Activated T-helper 17 cell treated with anti-CD3 and anti-CD28 coated beads, Interleukin-2, amount 50 U/mL, for 72 hours (primary cell): ENCODE measurements at regions not wholly inside any gene's neighbourhood (a gene's known extent, or its start where the extent isn't known, plus 50 kb on each side); places are given as distances from the start of the nearest gene placed in this dataset.

Source experiments
- ATAC-seq: fragments of 150-1000 bp; cut with Tn5 transposase; replicated peaks from 2 replicates; pipeline ENCODE4 v1.10.0; 2021; ENCODE audit warnings: mild to moderate bottlenecking, moderate library complexity
- H3K27ac Mint-ChIP-seq: one replicate; pipeline ENCODE4 v1.8.0; 2022; ENCODE audit warnings: mixed read lengths
- H3K27me3 Mint-ChIP-seq: one replicate; pipeline ENCODE4 v1.8.0; 2022; ENCODE audit warnings: mixed read lengths
- H3K36me3 Mint-ChIP-seq: one replicate; pipeline ENCODE4 v1.8.0; 2022; ENCODE audit warnings: low read depth, mild to moderate bottlenecking, mixed read lengths
- H3K4me1 Mint-ChIP-seq: one replicate; pipeline ENCODE4 v1.8.0; 2022; ENCODE audit warnings: mixed read lengths
- H3K4me3 Mint-ChIP-seq: one replicate; pipeline ENCODE4 v1.8.0; 2022; ENCODE audit warnings: mild to moderate bottlenecking, mixed read lengths
- H3K9me3 Mint-ChIP-seq: one replicate; pipeline ENCODE4 v1.8.0; 2022; ENCODE audit warnings: mixed read lengths

DNA sequence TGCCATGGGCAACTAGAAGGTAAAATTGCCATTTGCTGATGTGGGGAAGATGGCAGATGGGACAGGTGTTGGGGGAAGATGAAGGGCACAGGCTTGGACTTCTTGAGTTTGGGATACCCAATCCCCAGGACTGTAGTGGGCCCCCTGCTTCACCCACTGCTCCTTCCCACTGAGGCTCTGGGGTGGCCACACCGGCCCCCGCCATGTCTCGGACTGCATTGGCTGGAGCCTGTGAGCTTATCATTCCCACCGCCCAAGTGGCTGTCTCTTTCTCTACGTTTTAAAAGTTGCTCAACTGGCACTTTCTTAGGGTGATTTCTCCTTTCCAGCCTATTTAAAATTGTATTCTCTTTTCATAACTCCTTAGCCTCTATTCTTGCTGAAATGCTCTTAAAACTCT is 730.0 kb upstream of the ADAMTS16 start:
- Mint-ChIP-seq H3K4me1 (no peaks in the 10 kb centered on the region), H3K9me3 (peaks cover 20% of the 10 kb centered on the region), H3K27ac (no peak overlapping the region), H3K36me3 (no peaks in the 10 kb centered on the region), H3K27me3 (no peaks in the 10 kb centered on the region), H3K4me3 (no peak overlapping the region)
- no peak for ATAC-seq

DNA sequence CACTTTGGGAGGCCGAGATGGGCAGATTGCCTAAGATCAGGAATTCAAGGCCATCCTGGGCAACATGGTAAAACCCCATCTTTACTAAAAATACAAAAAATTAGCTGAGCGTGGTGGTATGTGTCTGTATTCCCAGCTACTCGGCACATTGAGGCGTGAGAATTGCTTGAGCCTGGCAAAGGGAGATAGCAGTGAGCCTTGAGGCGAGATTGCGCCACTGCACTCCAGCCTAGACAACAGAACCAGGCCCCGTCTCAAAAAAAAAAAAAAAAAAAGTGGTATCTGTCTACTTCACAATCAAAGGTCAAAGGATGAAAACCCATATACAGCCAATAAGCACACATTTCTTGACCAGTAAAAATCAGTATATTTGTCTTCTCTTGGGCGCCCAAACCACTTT is 728.5 kb upstream of the ADAMTS16 start:
- Mint-ChIP-seq H3K4me3 (no peak overlapping the region), H3K36me3 (no peaks in the 10 kb centered on the region), H3K9me3 (peaks cover 15% of the 10 kb centered on the region), H3K27me3 (no peaks in the 10 kb centered on the region), H3K4me1 (no peaks in the 10 kb centered on the region), H3K27ac (no peak overlapping the region)
- no peak for ATAC-seq

DNA sequence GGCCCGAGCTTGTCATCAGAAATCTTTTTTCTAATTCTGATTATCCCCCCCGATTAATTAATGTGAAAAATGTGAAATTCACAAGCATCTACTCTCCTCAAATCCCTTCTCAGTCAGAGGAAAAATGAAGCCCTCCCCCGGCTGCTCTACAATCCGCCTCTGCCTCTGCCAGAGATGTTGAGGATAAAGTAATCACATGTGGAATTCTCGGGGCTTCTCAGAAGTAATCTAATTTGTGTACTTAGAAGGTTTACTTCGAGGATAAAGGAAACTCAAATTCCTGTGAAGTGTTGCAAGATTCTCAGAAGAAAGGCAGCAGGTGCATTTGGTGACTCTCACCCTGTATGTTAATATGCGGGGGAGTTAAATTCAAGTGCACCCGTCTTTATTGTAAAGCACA is 726.1 kb upstream of the ADAMTS16 start:
- Mint-ChIP-seq H3K9me3 (peaks cover 17% of the 10 kb centered on the region), H3K4me1 (no peaks in the 10 kb centered on the region), H3K4me3 (no peak overlapping the region), H3K36me3 (no peaks in the 10 kb centered on the region), H3K27ac (no peak overlapping the region), H3K27me3 (no peaks in the 10 kb centered on the region)
- no peak for ATAC-seq

DNA sequence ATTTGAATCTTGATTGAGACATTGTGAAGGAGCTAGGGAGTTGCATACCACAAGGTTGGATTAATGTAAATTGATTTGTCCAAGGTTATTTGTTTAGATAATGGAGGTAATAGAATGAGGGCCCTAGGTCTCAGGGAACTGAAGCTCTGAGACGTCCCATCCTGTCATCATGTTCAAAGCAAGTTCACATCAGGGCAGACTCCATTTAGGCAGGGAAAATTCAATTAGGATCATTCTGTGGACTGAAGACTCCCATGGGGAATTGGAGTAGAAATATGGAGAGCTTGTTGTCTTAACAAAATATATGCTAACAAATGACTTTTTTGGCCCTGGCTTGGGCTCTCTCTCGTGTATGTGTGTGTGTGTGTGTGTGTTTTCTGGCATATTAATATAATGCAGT is 722.0 kb upstream of the ADAMTS16 start:
- Mint-ChIP-seq H3K4me3 (no peak overlapping the region), H3K36me3 (no peaks in the 10 kb centered on the region), H3K27ac (no peak overlapping the region), H3K27me3 (no peaks in the 10 kb centered on the region), H3K9me3 (peaks cover 24% of the 10 kb centered on the region), H3K4me1 (no peaks in the 10 kb centered on the region)
- no peak for ATAC-seq

DNA sequence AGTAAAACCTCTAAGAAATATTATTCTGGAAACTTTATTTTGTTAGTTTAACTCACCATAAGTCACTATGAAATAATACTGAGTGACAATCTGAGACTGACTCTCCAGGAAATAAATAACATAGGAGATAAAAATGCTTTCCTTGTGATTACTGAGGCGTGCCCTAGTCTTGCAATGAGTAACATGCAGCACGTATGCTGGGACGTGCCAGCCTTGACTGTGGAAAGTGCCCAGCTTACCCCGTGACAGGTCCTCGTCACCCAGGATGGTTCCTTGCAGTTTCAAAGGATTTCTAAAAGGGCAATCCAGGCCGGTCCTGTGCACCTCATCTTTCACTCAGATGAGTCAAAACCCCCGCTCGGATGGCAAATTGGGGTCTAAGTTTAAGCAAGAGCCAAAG is 720.8 kb upstream of the ADAMTS16 start:
- Mint-ChIP-seq H3K27me3 (no peaks in the 10 kb centered on the region), H3K9me3 (peaks cover 23% of the 10 kb centered on the region), H3K4me3 (no peak overlapping the region), H3K27ac (no peak overlapping the region), H3K36me3 (no peaks in the 10 kb centered on the region), H3K4me1 (no peaks in the 10 kb centered on the region)
- ATAC-seq, result no peak

DNA sequence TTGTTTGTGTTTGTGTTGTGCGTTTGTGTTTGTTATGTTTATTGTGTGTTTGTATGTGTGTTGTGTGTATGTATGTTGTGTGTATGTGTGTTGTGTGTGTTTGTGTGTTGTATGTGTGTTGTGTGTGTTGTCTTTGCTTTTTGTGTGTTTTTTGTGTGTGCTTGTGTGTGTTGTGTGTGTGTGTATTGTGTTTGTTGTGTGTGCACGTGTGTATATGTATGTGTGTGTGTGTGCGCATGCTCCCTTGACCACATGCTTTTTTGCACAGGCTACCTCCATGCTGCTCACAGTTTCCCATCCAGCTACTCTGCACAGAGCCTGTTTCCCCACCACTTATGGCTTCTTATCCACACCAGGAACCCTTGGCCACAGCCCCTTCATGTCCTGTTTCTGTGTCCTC is 720.0 kb upstream of the ADAMTS16 start:
- no peaks in the 10 kb centered on the region for H3K27me3 Mint-ChIP-seq
- no peak overlapping the region for H3K27ac Mint-ChIP-seq
- H3K4me1 Mint-ChIP-seq, result no peaks in the 10 kb centered on the region
- H3K4me3 Mint-ChIP-seq, result no peak overlapping the region
- no peaks in the 10 kb centered on the region for H3K36me3 Mint-ChIP-seq
- ATAC-seq, result no peak
- H3K9me3 Mint-ChIP-seq, result peaks cover 21% of the 10 kb centered on the region

DNA sequence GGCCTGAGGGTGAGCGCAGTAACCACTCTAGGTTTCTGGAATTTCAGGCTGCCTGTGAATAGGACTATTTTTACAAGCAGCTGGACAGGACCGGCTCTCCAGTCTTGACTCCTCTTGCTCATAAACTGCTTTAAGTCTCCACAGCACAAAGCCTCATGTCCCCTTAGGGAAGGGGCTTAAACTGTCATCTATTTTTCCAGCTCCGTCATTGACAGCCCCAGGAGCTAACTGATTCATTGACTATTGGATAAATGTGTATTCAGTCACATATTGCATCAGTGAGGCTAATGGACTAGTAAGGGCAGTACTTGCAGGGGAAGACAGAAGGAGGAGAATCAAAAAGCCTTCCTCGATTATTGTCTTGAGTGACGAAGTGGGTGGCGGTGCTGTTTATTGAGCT is 719.4 kb upstream of the ADAMTS16 start:
- no peak for ATAC-seq
- no peak overlapping the region for H3K27ac Mint-ChIP-seq
- H3K36me3 Mint-ChIP-seq, result no peaks in the 10 kb centered on the region
- peaks cover 19% of the 10 kb centered on the region for H3K9me3 Mint-ChIP-seq
- no peaks in the 10 kb centered on the region for H3K27me3 Mint-ChIP-seq
- H3K4me1 Mint-ChIP-seq, result no peaks in the 10 kb centered on the region
- H3K4me3 Mint-ChIP-seq, result no peak overlapping the region

DNA sequence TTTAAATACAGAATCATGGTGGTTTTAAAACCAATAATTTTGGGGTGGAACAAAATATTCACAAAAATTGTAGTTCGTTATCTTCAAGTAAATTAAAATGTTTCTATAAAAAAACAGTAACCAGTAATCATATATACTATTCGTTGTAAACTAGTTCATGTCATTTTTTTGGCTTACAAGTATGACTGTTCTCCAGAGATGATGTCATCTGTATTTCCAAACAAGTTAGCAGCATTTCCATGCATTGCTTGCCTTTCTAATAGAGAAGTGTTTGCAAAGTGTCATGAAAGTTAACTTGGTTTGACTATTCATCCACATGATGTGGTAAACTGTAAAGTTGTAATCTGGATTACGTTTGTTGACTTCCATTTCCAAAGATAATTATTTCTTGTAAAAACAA is 717.9 kb upstream of the ADAMTS16 start:
- no peak overlapping the region for H3K4me3 Mint-ChIP-seq
- H3K4me1 Mint-ChIP-seq, result no peaks in the 10 kb centered on the region
- H3K27ac Mint-ChIP-seq, result no peak overlapping the region
- no peak for ATAC-seq
- peaks cover 22% of the 10 kb centered on the region for H3K9me3 Mint-ChIP-seq
- no peaks in the 10 kb centered on the region for H3K36me3 Mint-ChIP-seq
- H3K27me3 Mint-ChIP-seq, result no peaks in the 10 kb centered on the region

DNA sequence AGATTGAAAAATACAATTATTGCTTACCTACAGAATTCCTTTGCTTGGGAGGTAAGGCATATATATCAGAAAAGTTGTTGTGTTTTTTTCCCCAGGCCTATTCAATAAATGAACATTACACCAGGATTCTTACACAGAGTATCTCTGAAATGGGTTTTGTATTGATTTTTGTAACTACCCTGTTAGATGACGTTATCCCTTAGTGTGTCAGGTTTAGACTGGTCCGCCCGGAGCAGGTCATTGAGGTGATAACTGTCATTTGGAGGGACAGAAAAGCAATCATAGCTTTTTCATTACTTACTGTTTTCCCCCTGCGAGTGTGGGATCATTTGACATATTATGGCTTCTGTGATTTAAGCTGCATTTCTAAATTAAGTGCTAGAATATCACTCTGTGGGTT is 715.2 kb upstream of the ADAMTS16 start:
- no peak overlapping the region for H3K27ac Mint-ChIP-seq
- peaks cover 25% of the 10 kb centered on the region for H3K9me3 Mint-ChIP-seq
- H3K27me3 Mint-ChIP-seq, result no peaks in the 10 kb centered on the region
- H3K4me3 Mint-ChIP-seq, result no peak overlapping the region
- ATAC-seq, result no peak
- no peaks in the 10 kb centered on the region for H3K36me3 Mint-ChIP-seq
- no peaks in the 10 kb centered on the region for H3K4me1 Mint-ChIP-seq

DNA sequence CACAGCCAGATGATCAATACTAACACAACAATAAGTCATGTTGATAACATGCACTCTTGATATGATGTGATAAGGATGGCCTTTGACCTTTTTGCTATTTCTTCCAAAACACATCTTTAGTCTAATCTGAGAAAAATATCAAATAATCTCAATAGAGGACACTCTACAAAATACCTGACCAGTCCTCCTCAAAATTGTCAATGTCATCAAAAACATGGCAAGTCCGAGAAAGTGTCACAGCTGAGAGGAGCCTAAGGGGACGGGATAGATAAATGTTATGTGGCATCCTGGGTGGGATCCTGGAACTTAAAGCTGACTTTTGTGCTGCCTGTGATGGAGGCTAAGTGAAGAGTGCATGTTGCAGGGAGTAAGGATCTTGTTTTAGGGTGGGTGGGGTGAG is 699.6 kb upstream of the ADAMTS16 start:
- Mint-ChIP-seq H3K27me3 (no peaks in the 10 kb centered on the region), H3K27ac (no peak overlapping the region), H3K4me3 (no peak overlapping the region), H3K9me3 (peaks cover 39% of the 10 kb centered on the region), H3K36me3 (no peaks in the 10 kb centered on the region), H3K4me1 (no peaks in the 10 kb centered on the region)
- ATAC-seq, result no peak

DNA sequence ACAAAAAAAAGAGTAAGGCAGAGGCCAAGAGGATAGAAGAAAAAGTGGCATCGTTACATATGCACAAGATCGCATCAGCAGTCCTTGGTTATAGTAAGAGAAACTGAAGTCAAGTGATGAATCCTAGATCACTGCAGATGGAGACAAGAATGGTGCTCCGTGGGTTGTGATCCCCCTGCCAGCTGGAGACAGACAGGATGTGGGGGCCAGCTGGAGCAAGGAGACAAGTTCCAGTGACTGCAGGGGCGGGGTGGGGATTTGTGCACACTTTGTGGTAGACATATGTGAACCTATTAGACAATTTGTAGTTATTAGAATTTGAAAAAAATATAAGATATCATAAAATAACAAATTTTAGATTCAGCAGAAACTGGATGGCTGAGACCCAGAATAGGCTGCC is 697.9 kb upstream of the ADAMTS16 start:
- no peak for ATAC-seq
- no peak overlapping the region for H3K27ac Mint-ChIP-seq
- peaks cover 47% of the 10 kb centered on the region for H3K9me3 Mint-ChIP-seq
- H3K4me3 Mint-ChIP-seq, result no peak overlapping the region
- no peaks in the 10 kb centered on the region for H3K36me3 Mint-ChIP-seq
- H3K4me1 Mint-ChIP-seq, result no peaks in the 10 kb centered on the region
- no peaks in the 10 kb centered on the region for H3K27me3 Mint-ChIP-seq

DNA sequence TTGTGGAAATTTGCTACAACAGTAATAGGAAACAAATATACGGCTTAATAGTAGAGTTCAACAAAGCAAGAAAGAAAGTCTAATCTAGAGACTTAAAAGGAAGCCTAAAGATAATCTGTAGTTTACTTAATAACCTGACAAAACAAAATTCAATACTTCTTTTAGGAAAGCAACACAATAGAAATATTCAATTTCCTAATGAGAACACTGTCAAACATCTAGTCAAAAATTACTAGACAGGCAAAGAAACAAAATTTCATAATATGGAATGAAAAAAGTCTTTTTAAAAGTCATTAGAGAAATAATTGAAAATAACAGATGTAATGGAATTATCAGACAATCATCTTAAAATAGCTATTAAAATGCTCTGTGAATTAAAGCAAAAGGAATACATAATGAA is 692.5 kb upstream of the ADAMTS16 start:
- H3K9me3 Mint-ChIP-seq, result peaks cover 25% of the 10 kb centered on the region
- H3K4me1 Mint-ChIP-seq, result no peaks in the 10 kb centered on the region
- H3K36me3 Mint-ChIP-seq, result no peaks in the 10 kb centered on the region
- no peak overlapping the region for H3K27ac Mint-ChIP-seq
- ATAC-seq, result no peak
- no peaks in the 10 kb centered on the region for H3K27me3 Mint-ChIP-seq
- H3K4me3 Mint-ChIP-seq, result no peak overlapping the region

DNA sequence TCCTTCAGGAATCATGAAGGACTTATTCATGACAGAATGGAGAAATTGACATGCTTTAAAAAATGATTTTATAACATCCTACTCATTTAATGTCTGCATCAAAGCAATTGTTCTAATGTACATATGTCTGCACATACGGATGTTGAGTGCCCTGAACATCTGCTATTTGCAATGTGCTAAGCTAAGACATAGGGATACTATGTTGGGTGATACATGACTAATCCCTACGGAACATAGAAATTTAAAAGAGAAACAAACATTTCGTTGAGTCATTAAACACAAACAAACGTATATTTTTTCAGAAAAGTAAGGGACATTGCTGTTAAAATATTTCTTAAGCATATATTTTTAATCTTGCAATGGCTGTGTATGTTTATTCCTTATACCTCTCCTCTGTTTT is 686.5 kb upstream of the ADAMTS16 start:
- no peak for ATAC-seq
- Mint-ChIP-seq H3K27ac (no peak overlapping the region), H3K9me3 (peaks cover 12% of the 10 kb centered on the region), H3K36me3 (no peaks in the 10 kb centered on the region), H3K27me3 (no peaks in the 10 kb centered on the region), H3K4me3 (no peak overlapping the region), H3K4me1 (no peaks in the 10 kb centered on the region)

DNA sequence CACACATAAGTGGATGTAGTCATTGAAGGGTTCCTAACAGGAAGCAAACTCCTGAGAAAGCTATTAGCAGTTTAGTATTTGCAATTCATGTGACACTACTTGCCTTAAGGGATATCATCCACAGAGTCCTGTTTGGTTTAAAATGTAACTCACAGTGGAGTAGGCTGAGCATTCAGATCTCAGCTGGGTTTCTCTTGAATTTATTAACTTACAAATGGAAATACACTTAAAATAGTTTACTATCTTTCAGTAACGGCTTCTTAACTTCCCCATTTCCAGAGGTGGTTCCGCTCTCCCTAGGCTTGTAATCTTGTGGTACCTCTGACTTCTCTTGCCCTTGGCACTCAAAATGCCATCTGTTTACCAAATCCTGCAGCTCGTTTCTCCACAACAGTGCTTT is 660.7 kb upstream of the ADAMTS16 start:
- Mint-ChIP-seq H3K27ac (no peak overlapping the region), H3K9me3 (peaks cover 14% of the 10 kb centered on the region), H3K36me3 (no peaks in the 10 kb centered on the region), H3K4me3 (no peak overlapping the region), H3K4me1 (no peaks in the 10 kb centered on the region), H3K27me3 (no peaks in the 10 kb centered on the region)
- ATAC-seq, result no peak

DNA sequence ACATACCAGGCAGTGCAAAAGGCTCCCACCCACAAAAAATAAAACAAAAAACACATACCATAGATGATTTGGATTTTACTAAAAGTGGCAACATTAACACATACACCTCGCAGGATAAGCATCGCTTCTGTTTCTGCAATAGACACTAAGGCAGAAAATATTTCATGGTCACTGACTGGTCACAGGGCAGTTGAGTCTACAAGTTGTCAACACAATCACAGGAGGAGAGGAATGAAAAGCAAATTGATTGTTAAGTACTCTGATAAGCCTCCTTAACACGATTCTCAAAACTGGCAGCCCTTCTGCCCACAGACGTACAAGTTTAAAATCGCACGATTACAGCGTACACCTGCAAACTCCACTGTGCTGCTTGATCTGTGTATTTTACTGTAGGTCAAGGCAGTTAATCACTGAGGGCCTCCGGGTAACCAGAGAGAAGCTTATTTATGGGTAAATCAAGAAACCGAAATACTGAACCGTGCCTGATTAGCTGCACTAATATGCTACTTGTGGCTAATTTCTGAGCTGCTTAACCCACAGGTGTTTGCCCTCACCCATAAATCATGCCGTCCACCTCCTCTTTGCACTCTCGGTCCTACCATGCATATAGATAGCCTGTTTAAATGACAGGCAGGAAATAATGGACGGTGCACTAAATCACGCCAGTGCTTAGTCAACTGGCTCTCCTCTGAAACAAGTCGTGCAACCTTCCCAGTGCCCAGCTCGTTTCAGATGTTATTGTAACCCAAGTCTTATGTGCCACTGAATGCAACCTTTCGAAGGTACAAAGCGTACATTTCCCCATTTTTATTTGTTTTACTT is 659.4 kb upstream of the ADAMTS16 start:
- Mint-ChIP-seq H3K27me3 (no peaks in the 10 kb centered on the region), H3K9me3 (peaks cover 9% of the 10 kb centered on the region), H3K36me3 (no peaks in the 10 kb centered on the region), H3K27ac (no peak overlapping the region), H3K4me3 (no peak overlapping the region), H3K4me1 (no peaks in the 10 kb centered on the region)
- no peak for ATAC-seq

DNA sequence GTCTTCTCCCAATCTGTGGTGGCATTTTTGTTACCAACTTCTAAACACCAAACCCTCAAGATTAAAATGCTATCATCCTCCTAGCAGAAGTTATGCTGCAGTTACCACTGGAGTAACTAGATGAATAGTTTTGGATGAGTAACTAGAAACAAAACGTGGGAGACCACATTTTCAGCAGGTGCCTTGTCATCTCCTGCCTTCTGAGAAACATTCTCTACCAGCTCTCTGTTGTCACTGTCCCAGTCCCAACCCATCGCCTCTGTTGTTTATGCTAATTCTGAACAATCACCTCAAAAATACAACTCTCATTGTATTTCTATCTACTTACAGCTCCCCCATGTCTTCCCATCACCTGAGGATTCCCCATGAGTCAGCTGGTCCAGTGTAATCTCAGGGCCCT is 652.5 kb upstream of the ADAMTS16 start:
- no peak overlapping the region for H3K27ac Mint-ChIP-seq
- peaks cover 11% of the 10 kb centered on the region for H3K9me3 Mint-ChIP-seq
- H3K4me3 Mint-ChIP-seq, result no peak overlapping the region
- H3K36me3 Mint-ChIP-seq, result no peaks in the 10 kb centered on the region
- H3K27me3 Mint-ChIP-seq, result no peaks in the 10 kb centered on the region
- H3K4me1 Mint-ChIP-seq, result no peaks in the 10 kb centered on the region
- no peak for ATAC-seq
